ENCODE measurements at regions not wholly inside any gene's neighbourhood (a gene's known extent, or its start where the extent isn't known, plus 50 kb on each side); places are given as distances from the start of the nearest gene placed in this dataset.

GRCh38 chrX:143800150-143800549, 79.6 kb upstream of the SPANXN2 start:
- DNase-seq (ENCODE audit: low spot score), result no peak
- in situ Hi-C loops (cut with MboI; ENCODE audit: low pct_unique_long_range_greater_than_20kb, low sequenced_read_pairs, unreplicated experiment), result no loop called here
- no peak for TF ChIP-seq CTCF (IDR thresholded peaks at IDR 0.05; ENCODE audit: extremely low read depth, insufficient read depth, missing control alignments)

GRCh38 chrX:143788265-143788664, 67.7 kb upstream of the SPANXN2 start:
- no peak for DNase-seq (ENCODE audit: low spot score)
- in situ Hi-C loops (cut with MboI; ENCODE audit: low pct_unique_long_range_greater_than_20kb, low sequenced_read_pairs, unreplicated experiment), result no loop called here
- TF ChIP-seq CTCF (IDR thresholded peaks at IDR 0.05; ENCODE audit: extremely low read depth, insufficient read depth, missing control alignments), result peak; percentile 39

GRCh38 chrX:143787341-143787740, 66.8 kb upstream of the SPANXN2 start:
- in situ Hi-C loops (cut with MboI; ENCODE audit: low pct_unique_long_range_greater_than_20kb, low sequenced_read_pairs, unreplicated experiment), result no loop called here
- TF ChIP-seq CTCF (IDR thresholded peaks at IDR 0.05; ENCODE audit: extremely low read depth, insufficient read depth, missing control alignments), result no peak
- no peak for DNase-seq (ENCODE audit: low spot score)

- in situ Hi-C loops (cut with MboI; ENCODE audit: low pct_unique_long_range_greater_than_20kb, low sequenced_read_pairs, unreplicated experiment), result no loop called here
- TF ChIP-seq CTCF (IDR thresholded peaks at IDR 0.05; ENCODE audit: extremely low read depth, insufficient read depth, missing control alignments), result no peak
- DNase-seq (ENCODE audit: low spot score), result no peak
Measured at GRCh38 chrX:143781103-143781502, 60.6 kb upstream of the SPANXN2 start.

Measured in GM13977 (cell line).